Hepatocyte (in vitro differentiated cells): ENCODE measurements at regions not wholly inside any gene's neighbourhood (a gene's known extent, or its start where the extent isn't known, plus 50 kb on each side); places are given as distances from the start of the nearest gene placed in this dataset.
A peak's percentile ranks its signal among the peaks of the same experiment; 100 is the strongest.

Source experiments
- DNase-seq: peaks from one replicate; pipeline ENCODE4 v3.0.0-alpha.2; 2016; ENCODE audit warnings: low spot score
- H2AFZ ChIP-seq: fragments of 200-600 bp; sonication (generic); 2 replicates; pipeline ENCODE4 v1.6.0; 2016; ENCODE audit warnings: antibody characterized with exemption, mild to moderate bottlenecking
- H3K27ac ChIP-seq: fragments of 200-600 bp; sonication (generic); 2 replicates; pipeline ENCODE4 v1.5.1; 2016; ENCODE audit warnings: mild to moderate bottlenecking
- H3K27me3 ChIP-seq: fragments of 200-600 bp; sonication (generic); 2 replicates; pipeline ENCODE4 v1.6.1; 2016
- H3K36me3 ChIP-seq: fragments of 200-600 bp; sonication (generic); replicated peaks from 2 replicates; pipeline ENCODE4 v1.5.1; 2016; ENCODE audit warnings: low read depth; ENCODE audit not compliant: insufficient read depth
- H3K4me1 ChIP-seq: fragments of 200-600 bp; sonication (generic); 2 replicates; pipeline ENCODE4 v1.5.1; 2016; ENCODE audit warnings: mild to moderate bottlenecking, moderate library complexity; ENCODE audit not compliant: insufficient read depth
- H3K4me2 ChIP-seq: fragments of 200-600 bp; sonication (generic); 2 replicates; pipeline ENCODE4 v1.6.0; 2016
- H3K4me3 ChIP-seq: fragments of 200-600 bp; sonication (generic); 2 replicates; pipeline ENCODE4 v1.5.1; 2016; ENCODE audit warnings: mild to moderate bottlenecking
- H3K79me2 ChIP-seq: fragments of 200-600 bp; sonication (generic); 2 replicates; pipeline ENCODE4 v1.6.0; 2017; ENCODE audit warnings: mild to moderate bottlenecking
- H3K9me2 ChIP-seq: fragments of 200-600 bp; sonication (generic); replicated peaks from 2 replicates; pipeline ENCODE4 v1.6.0; 2017; ENCODE audit warnings: mild to moderate bottlenecking; ENCODE audit not compliant: insufficient read depth
- H3K9me3 ChIP-seq: fragments of 200-600 bp; sonication (generic); 2 replicates; pipeline ENCODE4 v1.5.1; 2016; ENCODE audit warnings: low read depth, mild to moderate bottlenecking
- H4K20me1 ChIP-seq: fragments of 200-600 bp; sonication (generic); 2 replicates; pipeline ENCODE4 v1.6.0; 2016; ENCODE audit warnings: mild to moderate bottlenecking; ENCODE audit not compliant: insufficient read depth, poor library complexity, severe bottlenecking
- CTCF ChIP-seq: fragments of 200-600 bp; sonication (generic); IDR thresholded peaks from 2 replicates; pipeline ENCODE4 v1.5.1; 2016; ENCODE audit warnings: antibody characterized with exemption, mild to moderate bottlenecking; ENCODE audit not compliant: poor library complexity
- EZH2 ChIP-seq: fragments of 200-600 bp; sonication (generic); IDR thresholded peaks from 2 replicates; pipeline ENCODE4 v1.6.1; 2016; ENCODE audit warnings: antibody characterized with exemption, mild to moderate bottlenecking, borderline replicate concordance
- EZH2phosphoT487 ChIP-seq: fragments of 200-600 bp; sonication (generic); IDR thresholded peaks from one replicate; pipeline ENCODE4 v1.6.1; 2018; ENCODE audit warnings: antibody characterized with exemption, mild to moderate bottlenecking, low read depth, moderate library complexity; ENCODE audit not compliant: unreplicated experiment, severe bottlenecking
- WGBS: methylation state at CpG from one replicate; pipeline ENCODE4 v1.1.6; 2016; ENCODE audit warnings: low lambda C conversion rate; ENCODE audit errors: missing lambda C conversion rate; 5-methylcytosine and 5-hydroxymethylcytosine counted together

- Histone ChIP-seq H2AFZ (peak overlapping the region; percentile 42), H3K9me3 (no peaks in the 10 kb centered on the region), H3K27me3 (no peaks in the 10 kb centered on the region), H3K4me1 (peaks cover 17% of the 10 kb centered on the region), H4K20me1 (no peaks in the 10 kb centered on the region), H3K4me2 (peak overlapping the region; percentile 65), H3K27ac (peak overlapping the region; percentile 49), H3K36me3 (no peaks in the 10 kb centered on the region), H3K79me2 (no peaks in the 10 kb centered on the region), H3K4me3 (no peak overlapping the region), H3K9me2 (no peaks in the 10 kb centered on the region)
- WGBS, result 39% methylated on average over 9 of the region's 9 CpGs
- TF ChIP-seq EZH2 (no peak), EZH2phosphoT487 (no peak), CTCF (no peak)
- DNase-seq, result peak; percentile 9
Observed at GRCh38 chr7:19377611-19378344, 232.6 kb upstream of the FERD3L start.

GRCh38 chr7:19376538-19376937, 231.3 kb upstream of the FERD3L start:
- no peaks in the 10 kb centered on the region for H3K79me2 ChIP-seq
- H3K4me3 ChIP-seq, result no peak overlapping the region
- H3K36me3 ChIP-seq, result no peaks in the 10 kb centered on the region
- H3K27ac ChIP-seq, result peak overlapping the region; percentile 53
- H3K9me2 ChIP-seq, result no peaks in the 10 kb centered on the region
- WGBS, result 27% methylated on average over 3 of the region's 3 CpGs
- H3K27me3 ChIP-seq, result no peaks in the 10 kb centered on the region
- DNase-seq, result peak; percentile 7
- TF ChIP-seq EZH2, result no peak
- TF ChIP-seq CTCF, result no peak
- no peak for TF ChIP-seq EZH2phosphoT487
- peak overlapping the region; percentile 65 for H3K4me2 ChIP-seq
- H3K9me3 ChIP-seq, result no peaks in the 10 kb centered on the region
- H4K20me1 ChIP-seq, result no peaks in the 10 kb centered on the region
- peak overlapping the region; percentile 31 for H2AFZ ChIP-seq
- H3K4me1 ChIP-seq, result peaks cover 17% of the 10 kb centered on the region

GRCh38 chr7:19375976-19376375, 230.8 kb upstream of the FERD3L start:
- DNase-seq, result no peak
- peaks cover 17% of the 10 kb centered on the region for H3K4me1 ChIP-seq
- no peaks in the 10 kb centered on the region for H3K79me2 ChIP-seq
- WGBS, result 100% methylated on average over 1 of the region's 1 CpG
- TF ChIP-seq CTCF (no peak), EZH2 (no peak), EZH2phosphoT487 (no peak)
- no peaks in the 10 kb centered on the region for H3K27me3 ChIP-seq
- H2AFZ ChIP-seq, result no peak overlapping the region
- peak overlapping the region; percentile 53 for H3K27ac ChIP-seq
- H4K20me1 ChIP-seq, result no peaks in the 10 kb centered on the region
- H3K36me3 ChIP-seq, result no peaks in the 10 kb centered on the region
- H3K4me2 ChIP-seq, result peak overlapping the region; percentile 25
- no peak overlapping the region for H3K4me3 ChIP-seq
- no peaks in the 10 kb centered on the region for H3K9me2 ChIP-seq
- no peaks in the 10 kb centered on the region for H3K9me3 ChIP-seq
